NCI-H146 (cell line): ENCODE measurements at regions not wholly inside any gene's neighbourhood (a gene's known extent, or its start where the extent isn't known, plus 50 kb on each side); places are given as distances from the start of the nearest gene placed in this dataset.

Experiments
- DNase-seq: peaks from one replicate; lab custom pipeline; 2025; lab: John Stamatoyannopoulos, UW

DNA sequence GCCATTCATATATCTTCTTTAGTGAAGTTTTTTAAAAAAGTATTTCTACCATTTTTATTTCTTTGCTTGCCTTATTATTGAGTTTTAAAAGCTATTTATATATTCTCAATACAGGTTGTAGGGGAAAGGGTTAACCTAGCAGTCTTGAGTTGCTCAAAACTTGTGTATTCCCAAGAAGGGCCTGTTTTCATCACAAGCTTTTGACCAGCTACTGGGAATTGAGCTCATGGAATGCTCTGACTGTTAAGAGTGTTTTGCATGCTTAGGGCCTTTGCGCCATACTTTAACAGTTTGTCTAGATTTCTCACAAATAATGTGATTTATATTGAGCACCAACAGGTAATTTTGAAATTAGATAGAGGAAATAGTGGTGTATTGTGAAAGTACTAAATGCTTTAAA lies 72.0 kb upstream of the CALCR start:
- no peak for DNase-seq

DNA sequence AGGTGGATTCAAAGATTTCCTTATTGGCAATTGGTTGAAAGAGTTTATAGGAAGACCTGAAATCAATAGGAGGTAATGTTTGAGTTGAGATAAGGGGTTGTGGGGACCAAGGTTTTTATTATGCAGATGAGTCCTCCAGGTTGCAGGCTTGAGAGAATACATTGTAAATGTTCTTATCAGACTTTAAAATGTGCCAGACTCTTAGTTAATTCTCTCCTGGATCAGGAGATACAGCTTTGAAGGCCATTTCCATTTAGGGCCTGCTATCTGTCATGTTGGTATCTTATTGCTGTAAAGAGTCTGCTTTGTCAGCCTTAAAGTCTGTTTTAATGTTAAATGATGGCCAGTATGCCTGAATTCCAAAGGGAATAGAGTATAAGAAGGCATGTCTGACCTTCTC lies 61.8 kb upstream of the CALCR start:
- no peak for DNase-seq

DNA sequence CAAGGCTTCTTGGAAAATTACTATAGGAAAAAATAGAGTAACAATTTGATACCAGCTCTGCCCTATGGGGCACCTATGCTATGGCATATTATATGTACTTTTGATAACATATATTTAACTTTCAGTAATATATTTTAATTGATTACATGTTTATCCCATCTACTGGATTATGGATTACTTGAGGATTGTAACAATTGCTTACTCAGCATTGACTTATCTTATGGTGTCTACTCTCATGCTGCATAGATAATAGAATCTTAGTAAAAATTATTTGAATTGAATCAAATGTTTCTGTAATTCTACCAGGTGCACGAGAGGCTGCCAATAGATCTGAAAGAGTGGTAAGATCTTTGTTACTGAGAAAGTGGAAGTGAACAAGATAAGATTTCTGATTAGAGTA lies 57.8 kb upstream of the CALCR start:
- DNase-seq = no peak

DNA sequence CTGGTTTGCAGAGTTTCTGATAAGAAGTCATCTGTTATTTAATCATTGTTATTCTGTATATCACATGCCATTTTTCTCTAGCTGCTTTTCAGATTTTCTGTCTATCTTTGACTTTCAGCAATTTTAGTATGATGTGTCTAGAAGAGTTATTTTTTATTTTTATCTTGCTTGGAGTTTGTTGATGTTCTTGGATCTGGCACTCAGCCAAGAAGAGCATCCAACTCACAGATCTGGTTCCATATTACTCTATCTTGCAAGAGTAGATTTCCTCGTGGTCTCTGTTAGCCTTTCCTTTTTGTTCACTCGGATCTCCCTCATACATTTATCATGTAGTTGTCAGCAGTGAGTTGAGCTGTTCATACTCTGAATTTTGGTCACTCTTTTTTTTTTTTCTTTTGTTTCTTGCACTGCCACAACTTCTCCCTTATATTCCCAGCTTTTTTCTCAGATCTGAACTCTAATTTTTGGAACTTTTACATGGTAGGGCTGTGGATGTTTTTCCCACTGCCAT lies 54.8 kb upstream of the CALCR start:
- no peak for DNase-seq

DNA sequence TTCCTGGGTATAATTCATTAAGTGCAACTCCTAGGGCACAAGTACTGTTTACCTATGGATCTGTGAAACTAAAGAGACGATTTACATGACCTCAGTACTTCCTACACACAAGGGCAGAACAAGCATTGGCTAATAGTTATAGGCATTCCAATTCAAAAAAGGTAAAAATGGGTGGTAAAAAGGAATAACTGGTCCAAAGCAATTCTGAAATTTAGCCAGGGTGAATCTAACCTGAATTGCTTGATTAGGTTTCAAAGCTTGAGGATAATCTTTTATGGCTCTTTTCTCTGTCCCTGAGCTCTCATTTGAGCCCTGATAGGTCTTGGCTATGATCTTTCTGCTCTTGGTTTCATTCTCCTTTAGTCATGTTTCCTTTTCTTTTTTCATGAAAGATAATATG lies 52.3 kb upstream of the CALCR start:
- no peak for DNase-seq
